ENCODE measurements at regions not wholly inside any gene's neighbourhood (a gene's known extent, or its start where the extent isn't known, plus 50 kb on each side); places are given as distances from the start of the nearest gene placed in this dataset.
"Not testable (repeated sequence)": the region's sequence is repeated elsewhere in the genome, so short reads cannot be mapped to it uniquely, and the experiment has no call there.

- DNase-seq (ENCODE audit: low read depth); in situ Hi-C loops (cut with HindIII; ENCODE audit: low pct_unique_long_range_greater_than_20kb, low sequenced_read_pairs): not testable (repeated sequence)
Measured at GRCh38 chr10:95137990-95138625, 55.9 kb upstream of the ACSM6 start.

- no peak for DNase-seq (ENCODE audit: low read depth)
- in situ Hi-C loops (cut with HindIII; ENCODE audit: low pct_unique_long_range_greater_than_20kb, low sequenced_read_pairs) = no loop called here
Measured at GRCh38 chr10:95134490-95134889, 59.5 kb upstream of the ACSM6 start.

- peak; percentile 4 for DNase-seq (ENCODE audit: low read depth)
- in situ Hi-C loops (cut with HindIII; ENCODE audit: low pct_unique_long_range_greater_than_20kb, low sequenced_read_pairs) = no loop called here
Measured at GRCh38 chr10:95133997-95134396, 60.0 kb upstream of the ACSM6 start.

GRCh38 chr10:95133016-95133752 lies 60.9 kb upstream of the ACSM6 start:
- in situ Hi-C loops (cut with HindIII; ENCODE audit: low pct_unique_long_range_greater_than_20kb, low sequenced_read_pairs) = no loop called here
- peak; percentile 41 for DNase-seq (ENCODE audit: low read depth)

GRCh38 chr10:95130429-95130828 lies 61.1 kb upstream of the CYP2C8 start:
- DNase-seq (ENCODE audit: low read depth); in situ Hi-C loops (cut with HindIII; ENCODE audit: low pct_unique_long_range_greater_than_20kb, low sequenced_read_pairs): not testable (repeated sequence)

GRCh38 chr10:95125582-95125981 lies 56.3 kb upstream of the CYP2C8 start:
- no peak for DNase-seq (ENCODE audit: low read depth)
- in situ Hi-C loops (cut with HindIII; ENCODE audit: low pct_unique_long_range_greater_than_20kb, low sequenced_read_pairs) = no loop called here

GRCh38 chr10:95122736-95123135 lies 53.4 kb upstream of the CYP2C8 start:
- in situ Hi-C loops (cut with HindIII; ENCODE audit: low pct_unique_long_range_greater_than_20kb, low sequenced_read_pairs) = no loop called here
- no peak for DNase-seq (ENCODE audit: low read depth)

- in situ Hi-C loops (cut with HindIII; ENCODE audit: low pct_unique_long_range_greater_than_20kb, low sequenced_read_pairs) = no loop called here
- DNase-seq (ENCODE audit: low read depth) = no peak
Measured at GRCh38 chr10:95121904-95122303, 52.6 kb upstream of the CYP2C8 start.

All from Caki2 (cell line).